ENCODE measurements at regions not wholly inside any gene's neighbourhood (a gene's known extent, or its start where the extent isn't known, plus 50 kb on each side); places are given as distances from the start of the nearest gene placed in this dataset.

GRCh38 chr2:96438589-96438988 is 66.6 kb downstream of the NEURL3 start:
- H3K27me3 Mint-ChIP-seq: peaks cover 2% of the 10 kb centered on the region
- no peak overlapping the region for H3K4me3 Mint-ChIP-seq
- intact Hi-C loops (cut with DNase I, micrococcal nuclease): no loop called here
- peaks cover 4% of the 10 kb centered on the region for H3K4me1 Mint-ChIP-seq
- ChIA-PET POLR2A (no interaction called here), CTCF (no interaction called here)
- ATAC-seq (no peak), DNase-seq (no peak)
- no peak overlapping the region for H3K27ac Mint-ChIP-seq
- peaks cover 2% of the 10 kb centered on the region for H3K36me3 Mint-ChIP-seq (ENCODE audit: low read depth)
- peaks cover 10% of the 10 kb centered on the region for H3K9me3 Mint-ChIP-seq (ENCODE audit: low read depth)

- H3K4me1 Mint-ChIP-seq: peaks cover 4% of the 10 kb centered on the region
Measured at GRCh38 chr2:96437512-96437911, 67.6 kb downstream of the NEURL3 start.

GRCh38 chr2:96436961-96437360 is 68.2 kb downstream of the NEURL3 start:
- Mint-ChIP-seq H3K9me3 (ENCODE audit: low read depth) (peaks cover 10% of the 10 kb centered on the region), H3K27ac (no peak overlapping the region), H3K36me3 (ENCODE audit: low read depth) (peaks cover 2% of the 10 kb centered on the region), H3K27me3 (no peaks in the 10 kb centered on the region), H3K4me3 (no peak overlapping the region), H3K4me1 (peaks cover 4% of the 10 kb centered on the region)
- POLR2A ChIA-PET: no interaction called here
- CTCF ChIA-PET: interaction anchor here (0.9 to 1.2 kb wide), 2 partner anchors 14 to 29 kb away, joined by 3 read pairs; no protein-coding TSS in a partner anchor
- no peak for ATAC-seq
- no peak for DNase-seq
- intact Hi-C loops (cut with DNase I, micrococcal nuclease): no loop called here

More at GRCh38 chr2:96437512-96437911, 67.6 kb downstream of the NEURL3 start:
- CTCF ChIA-PET: interaction anchor here (0.9 kb wide), 1 partner anchor 14 kb away, joined by 3 read pairs; no protein-coding TSS in a partner anchor
- ATAC-seq (peak; percentile 55), DNase-seq (no peak)
- no peak overlapping the region for H3K4me3 Mint-ChIP-seq
- peaks cover 10% of the 10 kb centered on the region for H3K9me3 Mint-ChIP-seq (ENCODE audit: low read depth)
- H3K27ac Mint-ChIP-seq: no peak overlapping the region
- H3K27me3 Mint-ChIP-seq: peaks cover 1% of the 10 kb centered on the region
- intact Hi-C loops (cut with DNase I, micrococcal nuclease): no loop called here
- POLR2A ChIA-PET: no interaction called here
- H3K36me3 Mint-ChIP-seq (ENCODE audit: low read depth): peaks cover 2% of the 10 kb centered on the region

DNA sequence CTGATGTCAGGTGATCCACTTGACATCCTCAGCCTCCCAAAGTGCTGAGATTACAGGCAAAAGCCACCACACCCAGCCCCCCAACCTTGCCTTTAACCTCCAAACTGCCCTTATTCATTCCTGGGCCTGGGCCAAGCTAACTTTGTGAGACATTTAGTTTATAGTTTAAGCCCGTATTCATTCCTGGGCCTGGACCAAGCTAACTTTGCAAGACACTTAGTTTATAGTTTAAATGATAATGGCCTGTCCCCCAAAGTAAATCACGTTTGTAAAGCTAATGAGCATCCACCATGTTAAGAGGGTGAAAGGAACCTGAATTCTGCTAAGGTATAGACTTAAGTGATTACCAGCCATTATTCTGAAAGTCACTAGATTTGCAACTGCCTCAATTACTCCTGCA is 68.7 kb downstream of the NEURL3 start:
- DNase-seq (no peak), ATAC-seq (no peak)
- H3K4me3 Mint-ChIP-seq: no peak overlapping the region
- ChIA-PET CTCF (interaction anchor here (0.8 to 1.2 kb wide), 2 partner anchors 28 to 47 kb away, joined by 3 read pairs; no protein-coding TSS in a partner anchor), POLR2A (no interaction called here)
- H3K27me3 Mint-ChIP-seq: no peaks in the 10 kb centered on the region
- peaks cover 4% of the 10 kb centered on the region for H3K4me1 Mint-ChIP-seq
- H3K36me3 Mint-ChIP-seq (ENCODE audit: low read depth): peaks cover 2% of the 10 kb centered on the region
- intact Hi-C loops (cut with DNase I, micrococcal nuclease): no loop called here
- no peak overlapping the region for H3K27ac Mint-ChIP-seq
- H3K9me3 Mint-ChIP-seq (ENCODE audit: low read depth): peaks cover 10% of the 10 kb centered on the region

GRCh38 chr2:96431319-96431718 is 73.8 kb downstream of the NEURL3 start:
- DNase-seq (no peak), ATAC-seq (no peak)
- Mint-ChIP-seq H3K27me3 (peaks cover 5% of the 10 kb centered on the region), H3K9me3 (ENCODE audit: low read depth) (peaks cover 8% of the 10 kb centered on the region), H3K4me3 (no peak overlapping the region), H3K36me3 (ENCODE audit: low read depth) (no peaks in the 10 kb centered on the region), H3K27ac (no peak overlapping the region), H3K4me1 (peaks cover 10% of the 10 kb centered on the region)
- intact Hi-C loops (cut with DNase I, micrococcal nuclease): no loop called here
- CTCF ChIA-PET: interaction anchor here (1.5 kb wide), 1 partner anchor 18 kb away, joined by 5 read pairs; no protein-coding TSS in a partner anchor
- POLR2A ChIA-PET: no interaction called here

DNA sequence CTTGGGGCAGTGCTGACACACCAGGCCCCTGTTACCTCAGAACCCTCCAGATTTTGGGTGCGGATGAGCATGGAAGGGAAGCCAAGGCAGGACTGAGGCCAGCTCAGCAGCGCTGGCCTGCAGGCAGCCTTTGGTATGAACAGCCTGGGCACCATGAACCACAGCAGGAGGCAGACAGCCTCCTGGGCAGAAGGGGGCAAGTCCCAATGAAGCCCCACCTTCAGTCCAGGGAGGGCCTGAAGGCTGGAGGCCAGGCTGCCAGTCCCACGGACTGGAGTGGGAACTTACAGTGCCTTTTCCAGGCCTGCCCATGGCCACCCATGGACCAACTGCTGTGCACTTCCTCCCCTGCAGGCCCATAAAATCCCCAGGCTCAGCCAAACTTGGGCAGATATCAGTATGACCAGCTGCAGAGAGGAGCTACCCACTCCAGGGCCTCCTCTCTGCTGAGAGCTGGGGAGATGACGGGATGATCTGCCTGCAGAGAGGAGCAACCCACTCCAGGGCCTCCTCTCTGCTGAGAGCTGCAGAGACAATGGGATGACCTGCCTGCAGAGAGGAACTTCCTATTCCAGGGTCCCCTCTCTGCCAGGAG is 74.7 kb downstream of the NEURL3 start:
- intact Hi-C loops (cut with DNase I, micrococcal nuclease): no loop called here
- Mint-ChIP-seq H3K27ac (no peak overlapping the region), H3K4me3 (no peak overlapping the region), H3K27me3 (peaks cover 7% of the 10 kb centered on the region), H3K36me3 (ENCODE audit: low read depth) (no peaks in the 10 kb centered on the region), H3K4me1 (peaks cover 10% of the 10 kb centered on the region), H3K9me3 (ENCODE audit: low read depth) (peaks cover 9% of the 10 kb centered on the region)
- DNase-seq (peak; percentile 39), ATAC-seq (no peak)
- POLR2A ChIA-PET: no interaction called here
- CTCF ChIA-PET: interaction anchor here (0.5 to 1.5 kb wide), 4 partner anchors 19 to 402 kb away, joined by 3 to 5 read pairs (median 4); no protein-coding TSS in a partner anchor

DNA sequence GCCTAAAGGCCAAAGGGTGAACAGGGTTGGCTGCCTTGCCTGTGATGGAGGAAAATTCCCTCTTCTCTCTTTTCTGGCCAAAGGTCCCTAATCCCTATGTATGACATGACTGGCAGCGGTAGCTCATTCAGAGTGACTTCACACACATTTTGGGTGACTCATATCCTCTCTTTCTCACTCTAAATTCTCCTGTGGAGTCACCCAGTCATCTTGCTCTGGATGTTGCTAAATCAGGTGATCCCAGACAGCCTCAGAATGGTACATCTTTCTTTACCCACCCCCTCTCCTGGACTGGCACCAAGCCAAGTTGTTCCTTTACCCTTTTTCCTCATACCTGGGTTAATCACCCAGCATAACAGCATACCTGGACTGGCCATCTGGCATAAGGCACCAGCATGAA is 77.2 kb downstream of the NEURL3 start:
- H3K4me1 Mint-ChIP-seq: peaks cover 10% of the 10 kb centered on the region
- ATAC-seq: peak; percentile 100
- peak; percentile 58 for DNase-seq

DNA sequence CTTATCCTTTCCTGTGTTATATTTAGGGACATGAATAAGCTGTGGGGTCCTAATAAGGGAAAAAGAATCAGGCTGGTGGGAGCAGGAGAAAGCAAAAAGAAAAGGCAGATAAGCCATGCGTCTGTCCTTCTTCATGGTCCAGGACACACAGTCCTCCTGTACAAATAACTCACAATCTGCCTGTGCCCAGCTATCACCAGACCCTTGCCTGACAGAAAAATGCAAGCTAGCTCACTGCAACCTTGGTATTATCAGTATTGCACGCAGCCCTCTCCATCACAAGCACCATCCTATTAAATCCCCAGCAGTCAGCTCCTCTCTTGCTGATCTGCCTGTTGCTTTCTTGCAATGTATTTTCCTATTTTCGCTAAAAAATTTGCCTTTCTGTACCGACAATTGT is 78.0 kb downstream of the NEURL3 start:
- ChIA-PET CTCF (interaction anchor here (0.7 to 3.6 kb wide), 4 partner anchors 19 to 127 kb away, joined by 3 to 21 read pairs (median 6); no protein-coding TSS in a partner anchor), POLR2A (interaction anchor here (0.8 kb wide), 1 partner anchor 59 kb away, joined by 3 read pairs; no protein-coding TSS in a partner anchor)
- no peak overlapping the region for H3K4me3 Mint-ChIP-seq
- peaks cover 9% of the 10 kb centered on the region for H3K9me3 Mint-ChIP-seq (ENCODE audit: low read depth)
- H3K36me3 Mint-ChIP-seq (ENCODE audit: low read depth): no peaks in the 10 kb centered on the region
- DNase-seq (no peak), ATAC-seq (no peak)
- peaks cover 10% of the 10 kb centered on the region for H3K4me1 Mint-ChIP-seq
- H3K27me3 Mint-ChIP-seq: peaks cover 9% of the 10 kb centered on the region
- no peak overlapping the region for H3K27ac Mint-ChIP-seq
- intact Hi-C loops (cut with DNase I, micrococcal nuclease): loop anchor here in 1 of 2 experiments (5.0 kb wide), 1 partner anchor 80 kb away; the partner anchor contains the start of gene NEURL3

More for the DNA sequence above, 77.2 kb downstream of the NEURL3 start:
- Mint-ChIP-seq H3K27me3 (peaks cover 7% of the 10 kb centered on the region), H3K4me3 (no peak overlapping the region), H3K36me3 (ENCODE audit: low read depth) (no peaks in the 10 kb centered on the region), H3K9me3 (ENCODE audit: low read depth) (peaks cover 9% of the 10 kb centered on the region), H3K27ac (peak overlapping the region; percentile 64)
- intact Hi-C loops (cut with DNase I, micrococcal nuclease): loop anchor here in 1 of 2 experiments (5.0 kb wide), 1 partner anchor 79 kb away; the partner anchor contains the start of gene NEURL3
- ChIA-PET CTCF (interaction anchor here (0.7 to 3.6 kb wide), 4 partner anchors 20 to 126 kb away, joined by 3 to 21 read pairs (median 6); no protein-coding TSS in a partner anchor), POLR2A (interaction anchor here (0.8 kb wide), 1 partner anchor 58 kb away, joined by 3 read pairs; no protein-coding TSS in a partner anchor)

GRCh38 chr2:96423828-96424227 is 81.3 kb downstream of the NEURL3 start:
- POLR2A ChIA-PET: no interaction called here

More at GRCh38 chr2:96423828-96424227, 81.3 kb downstream of the NEURL3 start:
- Mint-ChIP-seq H3K4me3 (no peak overlapping the region), H3K27me3 (peaks cover 9% of the 10 kb centered on the region), H3K4me1 (peaks cover 10% of the 10 kb centered on the region), H3K36me3 (ENCODE audit: low read depth) (no peaks in the 10 kb centered on the region), H3K9me3 (ENCODE audit: low read depth) (peaks cover 2% of the 10 kb centered on the region), H3K27ac (no peak overlapping the region)
- intact Hi-C loops (cut with DNase I, micrococcal nuclease): no loop called here
- DNase-seq: no peak
- CTCF ChIA-PET: interaction anchor here (1.3 to 3.4 kb wide), 3 partner anchors 13 to 30 kb away, joined by 3 to 14 read pairs (median 4); no protein-coding TSS in a partner anchor
- ATAC-seq: no peak

Measured in activated CD4-positive, alpha-beta T cell treated with anti-CD3 and anti-CD28 coated beads for 36 hours (primary cell).